GM12872 (cell line): ENCODE measurements at regions not wholly inside any gene's neighbourhood (a gene's known extent, or its start where the extent isn't known, plus 50 kb on each side); places are given as distances from the start of the nearest gene placed in this dataset.

Experiments
- CTCF ChIP-seq: IDR thresholded peaks from 3 replicates; pipeline ENCODE4 v1.5.1; 2011; ENCODE audit warnings: low read depth, mild to moderate bottlenecking, low read length, moderate library complexity; ENCODE audit not compliant: insufficient read depth

- TF ChIP-seq CTCF = no peak
These were observed 346.3 kb downstream of the VRK1 start for GRCh38 chr14:97143456-97143855.

- no peak for TF ChIP-seq CTCF
These were observed 352.6 kb downstream of the VRK1 start for GRCh38 chr14:97149775-97150174.

- TF ChIP-seq CTCF = no peak
These were observed 356.3 kb downstream of the VRK1 start for GRCh38 chr14:97153527-97153926.

GRCh38 chr14:97155320-97155719 is 358.1 kb downstream of the VRK1 start:
- TF ChIP-seq CTCF = no peak

GRCh38 chr14:97155814-97156213 is 358.6 kb downstream of the VRK1 start:
- TF ChIP-seq CTCF = no peak

GRCh38 chr14:97156705-97157104 is 359.5 kb downstream of the VRK1 start:
- no peak for TF ChIP-seq CTCF

GRCh38 chr14:97158102-97158501 is 360.9 kb downstream of the VRK1 start:
- no peak for TF ChIP-seq CTCF

GRCh38 chr14:97159124-97159523 is 361.9 kb downstream of the VRK1 start:
- no peak for TF ChIP-seq CTCF
